NCI-H1436 (cell line): ENCODE measurements at regions not wholly inside any gene's neighbourhood (a gene's known extent, or its start where the extent isn't known, plus 50 kb on each side); places are given as distances from the start of the nearest gene placed in this dataset.
"Not testable (repeated sequence)": the region's sequence is repeated elsewhere in the genome, so short reads cannot be mapped to it uniquely, and the experiment has no call there.

Experiments used
- DNase-seq: peaks from one replicate; lab custom pipeline; 2025; lab: John Stamatoyannopoulos, UW

- DNase-seq: no peak
These were observed 76.1 kb upstream of the THBS1 start for GRCh38 chr15:39504808-39505207.

GRCh38 chr15:39506146-39506545 lies 74.7 kb upstream of the THBS1 start:
- no peak for DNase-seq

- no peak for DNase-seq
These were observed 72.3 kb upstream of the THBS1 start for GRCh38 chr15:39508536-39508935.

GRCh38 chr15:39510001-39510701 lies 70.7 kb upstream of the THBS1 start:
- no peak for DNase-seq

GRCh38 chr15:39511000-39511915 lies 69.6 kb upstream of the THBS1 start:
- DNase-seq: no peak

GRCh38 chr15:39511916-39512260 lies 69.0 kb upstream of the THBS1 start:
- DNase-seq: no peak

GRCh38 chr15:39512643-39513042 lies 68.2 kb upstream of the THBS1 start:
- no peak for DNase-seq

- no peak for DNase-seq
These were observed 66.9 kb upstream of the THBS1 start for GRCh38 chr15:39513936-39514335.

GRCh38 chr15:39514933-39515332 lies 65.9 kb upstream of the THBS1 start:
- no peak for DNase-seq

- DNase-seq: no peak
These were observed 65.1 kb upstream of the THBS1 start for GRCh38 chr15:39515765-39516164.

- no peak for DNase-seq
These were observed 63.6 kb upstream of the THBS1 start for GRCh38 chr15:39517122-39517855.

GRCh38 chr15:39523968-39524367 lies 56.9 kb upstream of the THBS1 start:
- DNase-seq: not testable (repeated sequence)

GRCh38 chr15:39529457-39529856 lies 51.4 kb upstream of the THBS1 start:
- DNase-seq: no peak

GRCh38 chr15:39530480-39531342 lies 50.2 kb upstream of the THBS1 start:
- DNase-seq: no peak
